Suprapubic skin (tissue), 4 donors: ENCODE measurements at regions not wholly inside any gene's neighbourhood (a gene's known extent, or its start where the extent isn't known, plus 50 kb on each side); places are given as distances from the start of the nearest gene placed in this dataset.

Experiments used
- EP300 ChIP-seq: sonication (generic); formaldehyde crosslinking; IDR thresholded peaks from one replicate; pipeline ENCODE4 v1.6.1; 2017; ENCODE audit warnings: antibody characterized with exemption
- POLR2A ChIP-seq, 2 donors: fragments of 450-650 bp; IDR thresholded peaks; one replicate each; pipeline ENCODE4 v1.6.1; 2017; ENCODE audit warnings: antibody characterized with exemption in 2 of 2, mild to moderate bottlenecking in 2 of 2, moderate library complexity in 2 of 2
- POLR2AphosphoS5 ChIP-seq, 3 donors: sonication (generic); formaldehyde crosslinking; IDR thresholded peaks; one replicate each; pipeline ENCODE4 v1.6.1; 2017; ENCODE audit warnings: antibody characterized with exemption in 3 of 3
- TF ChIP-seq, protein P1 (sequence below), 2 donors: fragments of 200-600 bp in 1 of 2; fragments of 450-650 bp in 1 of 2; sonication (generic) in 1 of 2; IDR thresholded peaks; one replicate each; pipeline ENCODE4 v1.5.1; 2016 to 2019; ENCODE audit warnings: antibody characterized with exemption in 2 of 2, mild to moderate bottlenecking in 1 of 2, moderate library complexity in 1 of 2

GRCh38 chr9:106146886-106147285, 452.5 kb downstream of the TMEM38B start:
- TF ChIP-seq, protein P1, sequence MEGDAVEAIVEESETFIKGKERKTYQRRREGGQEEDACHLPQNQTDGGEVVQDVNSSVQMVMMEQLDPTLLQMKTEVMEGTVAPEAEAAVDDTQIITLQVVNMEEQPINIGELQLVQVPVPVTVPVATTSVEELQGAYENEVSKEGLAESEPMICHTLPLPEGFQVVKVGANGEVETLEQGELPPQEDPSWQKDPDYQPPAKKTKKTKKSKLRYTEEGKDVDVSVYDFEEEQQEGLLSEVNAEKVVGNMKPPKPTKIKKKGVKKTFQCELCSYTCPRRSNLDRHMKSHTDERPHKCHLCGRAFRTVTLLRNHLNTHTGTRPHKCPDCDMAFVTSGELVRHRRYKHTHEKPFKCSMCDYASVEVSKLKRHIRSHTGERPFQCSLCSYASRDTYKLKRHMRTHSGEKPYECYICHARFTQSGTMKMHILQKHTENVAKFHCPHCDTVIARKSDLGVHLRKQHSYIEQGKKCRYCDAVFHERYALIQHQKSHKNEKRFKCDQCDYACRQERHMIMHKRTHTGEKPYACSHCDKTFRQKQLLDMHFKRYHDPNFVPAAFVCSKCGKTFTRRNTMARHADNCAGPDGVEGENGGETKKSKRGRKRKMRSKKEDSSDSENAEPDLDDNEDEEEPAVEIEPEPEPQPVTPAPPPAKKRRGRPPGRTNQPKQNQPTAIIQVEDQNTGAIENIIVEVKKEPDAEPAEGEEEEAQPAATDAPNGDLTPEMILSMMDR (IDR thresholded peaks at IDR 0.05) = no peak
- no peak for TF ChIP-seq POLR2A (IDR thresholded peaks at IDR 0.05)
- TF ChIP-seq EP300 = no peak
- no peak for TF ChIP-seq POLR2AphosphoS5 (IDR thresholded peaks at IDR 0.05)
